ENCODE measurements at regions not wholly inside any gene's neighbourhood (a gene's known extent, or its start where the extent isn't known, plus 50 kb on each side); places are given as distances from the start of the nearest gene placed in this dataset.

GRCh38 chr13:109842212-109842920 lies 56.0 kb upstream of the IRS2 start:
- Histone ChIP-seq H2BK12ac (ENCODE audit: low read length in 2 of 2) (peak overlapping the region in 1 of 2 experiments; percentile 32), H2AK5ac (ENCODE audit: low read length, severe bottlenecking) (no peak overlapping the region), H4K91ac (ENCODE audit: low read length) (no peak overlapping the region), H3K79me1 (replicated peaks; ENCODE audit: low read length, poor library complexity, severe bottlenecking) (no peaks in the 10 kb centered on the region), H3K18ac (ENCODE audit: low read depth in 1 of 2, low read length in 2 of 2) (no peak overlapping the region), H3K4me1 (ENCODE audit: control insufficient read depth, insufficient read depth, low read depth, low read length) (peaks cover 10% of the 10 kb centered on the region), H3K27me3 (ENCODE audit: control insufficient read depth in 1 of 2, insufficient read depth in 1 of 2, low read length in 2 of 2) (peaks cover 0 to 8% of the 10 kb centered on the region in 2 experiments), H3K9me3 (ENCODE audit: control insufficient read depth, low read length) (no peaks in the 10 kb centered on the region), H2BK5ac (ENCODE audit: low read depth, low read length, poor library complexity, severe bottlenecking) (no peak overlapping the region), H3K14ac (ENCODE audit: low read length in 2 of 2) (no peak overlapping the region), H3K27ac (ENCODE audit: low read length, poor library complexity, severe bottlenecking) (no peak overlapping the region), H2AFZ (ENCODE audit: low read depth, low read length) (no peak overlapping the region), H2BK15ac (ENCODE audit: low read depth, poor library complexity, severe bottlenecking) (no peak overlapping the region), H3K9ac (ENCODE audit: low read length) (no peak overlapping the region), H3K4ac (ENCODE audit: low read depth in 1 of 2, low read length in 2 of 2) (no peak overlapping the region), H3K4me3 (ENCODE audit: insufficient read depth in 1 of 2, low read depth in 1 of 2, low read length in 2 of 2) (no peak overlapping the region), H3K4me2 (ENCODE audit: low read length, poor library complexity, severe bottlenecking) (no peak overlapping the region), H4K8ac (ENCODE audit: low read length) (no peak overlapping the region), H2BK120ac (ENCODE audit: low read depth, low read length) (no peak overlapping the region), H3K36me3 (ENCODE audit: control insufficient read depth in 1 of 2, insufficient read depth in 2 of 2, low read depth in 1 of 2, low read length in 2 of 2) (no peaks in the 10 kb centered on the region), H3K23ac (ENCODE audit: low read length in 2 of 2) (no peak overlapping the region)
- 97% methylated on average over 6 of the region's 6 CpGs for WGBS
- no peak for DNase-seq

- Histone ChIP-seq H3K27me3 (ENCODE audit: control insufficient read depth in 1 of 2, insufficient read depth in 1 of 2, low read length in 2 of 2) (peaks cover 0 to 4% of the 10 kb centered on the region in 2 experiments), H3K36me3 (ENCODE audit: control insufficient read depth in 1 of 2, insufficient read depth in 2 of 2, low read depth in 1 of 2, low read length in 2 of 2) (no peaks in the 10 kb centered on the region), H3K79me1 (replicated peaks; ENCODE audit: low read length, poor library complexity, severe bottlenecking) (no peaks in the 10 kb centered on the region), H3K23ac (ENCODE audit: low read length in 2 of 2) (no peak overlapping the region), H3K14ac (ENCODE audit: low read length in 2 of 2) (peak overlapping the region in 1 of 2 experiments; percentile 57), H3K4me3 (ENCODE audit: insufficient read depth in 1 of 2, low read depth in 1 of 2, low read length in 2 of 2) (no peak overlapping the region), H2BK5ac (ENCODE audit: low read depth, low read length, poor library complexity, severe bottlenecking) (no peak overlapping the region), H2BK15ac (ENCODE audit: low read depth, poor library complexity, severe bottlenecking) (no peak overlapping the region), H3K18ac (ENCODE audit: low read depth in 1 of 2, low read length in 2 of 2) (no peak overlapping the region), H3K27ac (ENCODE audit: low read length, poor library complexity, severe bottlenecking) (no peak overlapping the region), H3K9me3 (ENCODE audit: control insufficient read depth, low read length) (no peaks in the 10 kb centered on the region), H2BK12ac (ENCODE audit: low read length in 2 of 2) (no peak overlapping the region), H4K8ac (ENCODE audit: low read length) (no peak overlapping the region), H2AFZ (ENCODE audit: low read depth, low read length) (no peak overlapping the region), H3K4me2 (ENCODE audit: low read length, poor library complexity, severe bottlenecking) (no peak overlapping the region), H4K91ac (ENCODE audit: low read length) (no peak overlapping the region), H3K4me1 (ENCODE audit: control insufficient read depth, insufficient read depth, low read depth, low read length) (peaks cover 15% of the 10 kb centered on the region), H3K9ac (ENCODE audit: low read length) (no peak overlapping the region), H2BK120ac (ENCODE audit: low read depth, low read length) (no peak overlapping the region), H3K4ac (ENCODE audit: low read depth in 1 of 2, low read length in 2 of 2) (no peak overlapping the region), H2AK5ac (ENCODE audit: low read length, severe bottlenecking) (no peak overlapping the region)
- 92% methylated on average over 3 of the region's 4 CpGs for WGBS
- no peak for DNase-seq
These were observed 54.5 kb upstream of the IRS2 start for GRCh38 chr13:109840893-109841287.

GRCh38 chr13:109840201-109840892 lies 54.0 kb upstream of the IRS2 start:
- DNase-seq: peak; percentile 52
- Histone ChIP-seq H2BK120ac (ENCODE audit: low read depth, low read length) (no peak overlapping the region), H3K4me3 (ENCODE audit: insufficient read depth in 1 of 2, low read depth in 1 of 2, low read length in 2 of 2) (no peak overlapping the region), H3K36me3 (ENCODE audit: control insufficient read depth in 1 of 2, insufficient read depth in 2 of 2, low read depth in 1 of 2, low read length in 2 of 2) (no peaks in the 10 kb centered on the region), H3K79me1 (replicated peaks; ENCODE audit: low read length, poor library complexity, severe bottlenecking) (no peaks in the 10 kb centered on the region), H3K18ac (ENCODE audit: low read depth in 1 of 2, low read length in 2 of 2) (peak overlapping the region; percentile 7 to 88), H2AFZ (ENCODE audit: low read depth, low read length) (peak overlapping the region; percentile 78), H3K4me1 (ENCODE audit: control insufficient read depth, insufficient read depth, low read depth, low read length) (peaks cover 15% of the 10 kb centered on the region), H3K27ac (ENCODE audit: low read length, poor library complexity, severe bottlenecking) (no peak overlapping the region), H2BK12ac (ENCODE audit: low read length in 2 of 2) (peak overlapping the region; percentile 9 to 83), H2BK15ac (ENCODE audit: low read depth, poor library complexity, severe bottlenecking) (no peak overlapping the region), H3K4ac (ENCODE audit: low read depth in 1 of 2, low read length in 2 of 2) (no peak overlapping the region), H3K27me3 (ENCODE audit: control insufficient read depth in 1 of 2, insufficient read depth in 1 of 2, low read length in 2 of 2) (peaks cover 0 to 3% of the 10 kb centered on the region in 2 experiments), H4K8ac (ENCODE audit: low read length) (peak overlapping the region; percentile 14), H2BK5ac (ENCODE audit: low read depth, low read length, poor library complexity, severe bottlenecking) (no peak overlapping the region), H4K91ac (ENCODE audit: low read length) (no peak overlapping the region), H3K4me2 (ENCODE audit: low read length, poor library complexity, severe bottlenecking) (no peak overlapping the region), H2AK5ac (ENCODE audit: low read length, severe bottlenecking) (no peak overlapping the region), H3K14ac (ENCODE audit: low read length in 2 of 2) (peak overlapping the region in 1 of 2 experiments; percentile 83), H3K9me3 (ENCODE audit: control insufficient read depth, low read length) (no peaks in the 10 kb centered on the region), H3K23ac (ENCODE audit: low read length in 2 of 2) (no peak overlapping the region), H3K9ac (ENCODE audit: low read length) (no peak overlapping the region)
- WGBS: 6% methylated on average over 9 of the region's 9 CpGs

Data from mesenchymal stem cell (in vitro differentiated cells and primary cell).